Cerebellar cortex (tissue), 1 donor: ENCODE measurements at regions not wholly inside any gene's neighbourhood (a gene's known extent, or its start where the extent isn't known, plus 50 kb on each side); places are given as distances from the start of the nearest gene placed in this dataset.
"Not testable (repeated sequence)": the region's sequence is repeated elsewhere in the genome, so short reads cannot be mapped to it uniquely, and the experiment has no call there.

ENCODE experiments used
- DNase-seq: peaks from one replicate; pipeline ENCODE4 v3.0.0-alpha.2; 2015; ENCODE audit warnings: low spot score

DNA sequence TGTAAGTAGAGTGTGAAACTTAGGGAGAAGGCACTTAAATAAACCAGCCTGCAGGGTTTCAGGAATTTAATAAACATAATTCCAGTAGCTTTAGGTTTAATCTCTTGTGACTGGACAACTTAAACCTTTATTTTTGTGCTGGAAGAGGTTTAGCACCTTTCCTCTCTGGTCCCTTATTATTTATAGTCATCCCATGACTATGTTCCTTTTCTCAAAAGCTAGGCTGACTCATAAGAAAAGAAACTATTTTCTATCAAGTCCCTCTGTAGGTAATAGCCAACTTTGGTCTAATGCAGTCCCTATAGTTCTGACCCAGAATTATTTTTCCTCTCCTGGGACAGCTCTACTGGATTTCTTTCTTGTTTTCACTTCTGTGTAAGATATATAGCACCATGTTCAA lies 588.9 kb downstream of the NR2F1-AS1 start:
- DNase-seq = no peak

DNA sequence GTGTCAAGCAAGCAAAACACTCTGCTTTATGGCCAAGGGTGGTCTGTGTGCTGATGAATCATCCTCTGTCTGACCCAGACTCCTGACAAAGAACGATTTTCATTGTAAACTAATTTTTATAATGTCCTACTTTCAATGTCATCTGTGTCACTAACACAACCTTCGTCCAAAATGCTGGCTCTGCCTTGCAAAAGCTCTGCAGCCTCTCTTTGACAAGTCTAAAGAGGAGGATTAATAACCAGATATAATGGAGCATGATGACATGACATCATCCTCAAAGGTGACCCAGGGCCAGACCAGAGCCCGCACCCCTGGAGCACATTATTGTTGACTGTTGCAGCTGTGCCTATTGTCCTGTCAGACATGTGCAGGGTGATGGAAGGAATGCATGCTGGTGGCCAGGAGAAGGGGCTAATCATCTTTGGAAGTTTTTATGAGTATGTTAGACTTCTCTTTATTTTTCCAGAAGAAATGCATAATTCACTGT lies 589.4 kb downstream of the NR2F1-AS1 start:
- no peak for DNase-seq

DNA sequence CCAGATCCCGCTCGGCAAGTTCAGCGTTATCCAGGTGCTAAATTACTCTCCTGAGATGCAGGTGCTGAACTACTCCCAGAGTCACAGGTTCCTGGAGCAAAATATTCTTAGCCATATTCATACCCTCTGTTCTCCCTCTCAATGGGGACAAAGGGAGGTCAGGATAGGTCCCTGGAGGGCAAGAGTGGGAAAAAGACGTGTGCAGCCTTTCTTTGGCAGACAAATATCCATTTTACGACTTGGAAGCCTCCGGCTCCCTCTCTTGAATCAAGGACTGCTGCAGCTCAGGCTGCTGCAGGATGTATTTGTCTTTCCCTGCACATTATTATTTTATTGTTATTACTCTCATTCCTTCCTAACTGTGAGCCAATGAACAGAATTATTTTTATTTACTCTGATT lies 590.2 kb downstream of the NR2F1-AS1 start:
- no peak for DNase-seq

DNA sequence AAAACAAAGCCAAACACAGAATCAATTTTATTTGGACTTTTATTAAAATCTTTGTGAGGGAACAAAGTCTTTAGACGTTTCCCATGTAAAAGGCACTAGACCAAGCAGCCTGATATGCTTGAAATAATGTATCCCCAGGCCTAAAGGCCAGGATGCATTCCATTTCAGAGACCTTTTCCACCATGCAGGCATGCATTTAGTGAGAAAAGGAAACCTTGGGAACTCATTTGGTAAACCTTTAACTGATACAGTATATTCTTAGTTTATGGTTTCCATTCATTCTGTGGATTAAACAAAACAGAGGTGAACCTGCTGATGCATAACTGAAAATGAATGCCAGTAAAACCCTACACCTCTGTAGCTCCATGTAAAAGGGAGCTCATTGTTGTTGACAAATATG lies 600.0 kb downstream of the NR2F1-AS1 start:
- DNase-seq = no peak

DNA sequence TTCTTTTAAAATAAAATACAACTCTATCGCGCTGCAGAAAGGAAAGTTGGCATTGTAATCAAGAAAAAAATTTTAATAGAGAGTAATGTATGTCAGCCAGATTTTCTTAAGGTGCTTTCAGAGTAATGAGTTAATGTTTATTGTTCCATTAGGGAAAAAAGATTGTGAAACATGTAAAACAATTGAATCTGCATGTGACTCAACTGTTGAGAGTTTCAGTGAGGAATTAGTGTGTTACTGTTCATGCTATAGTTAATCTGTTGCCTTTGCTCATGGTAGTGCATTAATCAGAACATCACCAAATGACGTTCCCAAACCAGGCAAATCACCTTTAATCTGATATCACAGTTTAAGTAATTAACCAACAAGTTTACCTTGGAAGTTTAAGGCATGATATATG lies 600.5 kb downstream of the NR2F1-AS1 start:
- DNase-seq = no peak

DNA sequence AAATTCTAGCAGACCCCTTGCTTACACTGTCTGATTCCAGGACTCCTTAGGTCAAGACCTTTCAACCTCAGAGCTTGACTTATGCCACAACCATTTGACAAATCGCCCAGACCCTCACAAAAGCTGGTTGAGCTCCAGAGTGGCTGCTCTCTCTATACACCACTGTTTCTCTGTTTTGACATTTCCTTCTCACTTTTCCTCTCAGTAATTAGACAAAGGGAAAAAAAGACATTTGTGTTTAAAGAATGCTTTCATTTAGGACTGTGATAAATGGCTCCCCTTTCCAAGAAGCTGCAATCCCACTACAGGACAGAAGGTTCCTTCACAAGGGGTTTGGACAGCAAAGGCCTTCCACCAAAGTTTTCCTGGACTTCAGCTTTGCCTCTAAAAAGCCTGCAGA lies 601.3 kb downstream of the NR2F1-AS1 start:
- DNase-seq = no peak

DNA sequence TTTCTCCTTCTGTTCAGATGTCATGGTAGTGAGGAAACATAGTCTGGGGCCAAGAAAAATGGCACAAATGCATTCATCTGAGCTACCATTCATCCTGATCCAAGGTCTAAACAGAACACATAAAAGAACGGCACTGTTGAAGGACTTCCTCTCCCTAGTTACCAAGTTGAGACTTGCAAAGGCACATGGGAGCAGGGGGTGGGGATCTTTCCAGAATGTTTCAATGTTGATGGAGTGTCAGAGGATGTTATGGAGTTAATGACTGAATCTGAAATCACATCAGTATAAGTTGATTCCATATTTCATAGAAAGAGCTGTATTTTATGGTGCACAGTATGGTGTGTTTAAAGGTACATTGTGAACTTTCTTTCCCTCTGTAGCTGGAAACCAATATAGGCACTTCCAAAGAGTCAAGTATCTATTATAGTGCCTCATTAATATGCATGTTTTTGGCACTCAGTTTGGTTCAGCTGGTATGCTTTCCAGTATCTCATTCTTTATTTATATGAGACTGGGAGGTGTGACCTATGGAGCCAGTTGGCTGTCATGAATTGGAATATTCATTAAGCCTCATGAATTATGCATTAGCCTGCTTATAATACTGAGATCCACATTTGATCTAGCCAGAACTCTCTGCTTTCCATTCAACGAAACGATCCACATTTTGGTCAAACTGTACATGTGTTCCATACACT lies 603.0 kb downstream of the NR2F1-AS1 start:
- peak; percentile 28 for DNase-seq

DNA sequence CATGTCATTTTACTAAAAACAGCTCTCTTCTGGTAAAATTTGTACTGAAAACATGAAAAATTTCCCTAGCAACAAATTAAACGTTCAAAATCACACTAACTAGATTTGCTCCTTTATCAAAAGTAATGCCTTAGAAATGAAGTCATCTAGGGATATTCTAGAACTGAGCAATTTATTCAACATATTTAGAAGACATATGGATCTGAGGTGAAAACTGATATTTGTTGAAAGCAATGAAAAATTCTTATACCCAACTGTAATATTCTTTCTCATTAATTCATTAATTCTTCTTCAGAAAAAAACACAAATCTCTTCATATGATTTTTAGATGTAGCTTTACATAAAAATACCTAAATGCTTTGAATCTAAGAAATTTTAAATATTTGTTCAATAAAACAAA lies 604.9 kb downstream of the NR2F1-AS1 start:
- no peak for DNase-seq

DNA sequence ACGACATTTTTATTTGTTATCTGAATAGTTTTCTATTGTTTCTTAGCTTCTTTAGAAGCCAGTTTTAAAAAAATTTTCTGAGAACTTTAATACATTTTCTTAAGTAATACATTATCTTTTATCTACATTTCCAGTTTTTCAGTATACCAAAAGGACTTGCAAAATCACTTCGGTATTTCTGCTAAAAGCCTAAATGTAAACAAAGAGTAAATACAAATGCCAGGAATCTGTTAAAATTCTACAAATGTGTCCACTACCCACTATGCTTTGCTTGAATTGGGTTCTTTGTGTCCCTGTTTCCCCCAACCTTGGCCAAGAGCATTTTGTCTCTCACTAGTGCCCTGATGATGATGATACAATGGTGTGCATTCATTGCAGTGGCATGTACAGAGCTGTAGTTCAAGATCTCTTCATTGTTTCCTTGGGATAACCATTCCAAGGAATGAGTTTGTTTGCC lies 611.2 kb downstream of the NR2F1-AS1 start:
- no peak for DNase-seq

DNA sequence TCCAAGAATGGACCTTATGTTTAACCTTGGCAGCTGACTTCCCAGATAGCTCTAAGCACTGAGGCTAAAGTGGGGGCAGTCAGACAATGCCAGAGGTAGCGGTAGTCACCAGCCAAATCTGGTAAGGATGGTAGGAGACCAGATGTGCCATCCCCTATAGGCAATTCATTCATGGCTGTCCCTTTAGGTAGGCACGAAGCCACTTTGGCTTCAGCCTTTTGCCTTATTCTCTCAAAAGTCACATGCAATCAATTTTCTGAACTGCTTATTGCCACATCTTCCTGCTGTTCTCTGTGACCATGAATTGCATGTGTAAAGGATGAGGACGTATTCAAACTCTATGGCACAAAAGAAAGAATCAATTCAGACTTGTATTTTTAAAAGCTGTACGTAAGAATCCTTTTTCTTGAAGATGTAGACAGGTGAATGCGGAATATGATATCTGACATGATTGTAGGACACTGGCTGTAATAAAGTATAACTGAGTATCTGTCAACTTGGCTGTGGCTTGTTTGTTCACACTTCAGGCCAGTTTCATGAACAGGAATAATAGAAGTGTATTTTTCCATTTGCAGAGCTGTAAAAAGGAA lies 611.7 kb downstream of the NR2F1-AS1 start:
- no peak for DNase-seq

DNA sequence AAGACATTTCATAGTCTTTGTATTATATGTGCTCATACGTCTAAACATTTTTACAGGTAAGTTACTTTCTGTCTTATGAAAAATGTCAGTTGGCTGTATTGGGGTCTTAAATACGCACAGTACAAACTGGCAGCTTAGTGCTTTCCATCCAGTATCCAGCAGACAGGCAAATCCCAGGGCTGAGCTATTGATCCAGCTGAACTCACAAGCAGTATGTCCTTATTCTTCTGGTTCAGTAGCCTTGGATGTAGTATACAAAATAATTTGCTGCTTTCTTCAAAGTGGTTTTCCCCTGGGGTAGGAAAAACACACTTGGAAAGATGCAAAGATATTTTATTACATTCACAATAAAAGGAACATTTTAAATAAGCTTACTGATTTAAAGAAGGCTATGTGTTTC lies 617.2 kb downstream of the NR2F1-AS1 start:
- DNase-seq = no peak

DNA sequence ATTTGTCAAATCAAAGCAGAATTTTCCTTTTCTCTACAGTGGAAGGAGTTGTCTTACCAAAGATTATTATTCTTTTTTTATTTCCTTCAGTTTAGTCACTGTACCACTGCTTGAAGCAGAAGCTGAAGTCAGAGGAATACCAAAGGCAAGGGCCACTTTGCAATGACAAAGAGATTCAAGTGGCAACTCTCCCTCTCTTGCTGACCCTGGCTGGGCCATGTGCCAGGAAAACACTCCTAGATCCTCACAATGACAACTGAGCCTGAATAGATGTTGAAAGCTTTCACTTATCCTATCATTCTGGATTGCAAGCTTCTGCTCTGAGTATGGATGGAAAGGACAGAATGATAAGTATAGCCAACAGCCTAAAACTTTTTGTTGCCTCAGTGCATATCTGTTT lies 618.3 kb downstream of the NR2F1-AS1 start:
- no peak for DNase-seq

DNA sequence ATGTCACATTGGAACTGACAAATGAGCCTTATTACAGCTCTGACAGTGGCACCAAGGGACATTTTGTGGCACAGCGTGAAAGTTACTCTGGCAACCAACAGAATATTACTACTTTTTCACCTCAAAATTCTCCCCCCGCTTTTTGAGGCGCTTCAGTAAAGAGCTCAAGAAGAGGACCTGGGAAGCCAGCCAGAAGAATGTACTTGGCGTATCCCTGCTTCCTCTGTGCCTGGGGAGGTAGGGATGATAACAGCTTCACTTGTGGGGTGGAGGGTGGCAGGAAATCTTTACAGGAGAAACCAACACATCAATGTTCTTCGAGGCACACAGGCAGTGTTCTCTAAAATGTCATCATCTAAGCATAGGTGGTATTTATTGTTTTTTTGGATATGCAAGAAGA lies 624.1 kb downstream of the NR2F1-AS1 start:
- no peak for DNase-seq

DNA sequence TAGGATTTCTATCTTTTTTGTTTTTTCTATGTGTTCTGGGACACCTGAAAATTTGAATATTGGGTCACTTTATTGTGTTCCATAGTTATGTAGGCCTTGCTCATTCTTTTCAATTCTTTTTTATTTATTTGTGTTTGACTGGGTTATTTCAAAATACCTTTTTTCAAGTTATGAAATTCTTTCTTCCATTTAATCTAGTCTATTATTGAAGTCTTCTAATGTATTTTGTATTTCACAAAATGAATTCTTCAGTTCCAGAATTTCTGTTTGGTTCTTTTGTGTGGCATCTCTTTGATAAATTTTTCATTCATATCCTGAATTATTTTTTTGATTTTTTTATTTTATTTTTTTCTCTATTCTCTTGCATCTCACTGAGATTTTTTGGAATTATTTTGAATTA lies 628.8 kb downstream of the NR2F1-AS1 start:
- DNase-seq = no peak

DNA sequence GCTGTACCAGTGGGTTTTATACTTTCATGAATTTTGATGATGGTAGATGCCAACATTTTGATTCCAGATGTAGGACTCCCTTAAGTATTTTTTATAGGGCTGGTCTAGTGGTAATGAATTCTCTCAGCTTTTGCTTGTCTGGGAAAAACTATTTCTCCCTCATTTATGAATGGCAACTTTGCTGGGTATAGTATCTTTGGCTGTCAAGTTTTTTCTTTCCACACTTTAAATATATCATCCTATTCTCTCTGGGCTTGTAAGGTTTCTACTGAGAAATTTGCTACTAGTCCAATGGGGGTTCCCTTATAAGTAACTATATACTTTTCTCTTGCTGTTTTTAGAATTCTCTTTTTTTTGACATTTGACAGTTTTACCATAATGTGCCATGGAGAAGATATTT lies 629.3 kb downstream of the NR2F1-AS1 start:
- DNase-seq = no peak

DNA sequence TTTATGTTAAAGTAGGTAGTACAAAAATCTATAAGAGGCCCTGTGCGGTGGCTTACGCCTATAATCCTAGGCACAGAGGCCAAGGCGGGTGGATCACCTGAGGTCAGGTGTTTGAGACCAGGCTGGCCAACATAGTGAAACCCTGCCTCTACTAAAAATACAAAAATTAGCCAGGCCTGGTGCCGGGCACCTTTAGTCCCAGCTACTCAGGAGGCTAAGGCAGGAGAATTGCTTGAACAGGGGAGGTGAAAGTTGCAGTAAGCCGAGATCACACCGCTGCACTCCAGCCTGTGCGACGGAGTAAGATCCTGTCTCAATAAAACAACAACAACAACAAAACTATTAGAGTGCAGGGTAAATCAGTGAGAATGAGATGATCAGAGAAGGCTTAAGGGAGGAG lies 634.5 kb downstream of the NR2F1-AS1 start:
- DNase-seq = no peak

DNA sequence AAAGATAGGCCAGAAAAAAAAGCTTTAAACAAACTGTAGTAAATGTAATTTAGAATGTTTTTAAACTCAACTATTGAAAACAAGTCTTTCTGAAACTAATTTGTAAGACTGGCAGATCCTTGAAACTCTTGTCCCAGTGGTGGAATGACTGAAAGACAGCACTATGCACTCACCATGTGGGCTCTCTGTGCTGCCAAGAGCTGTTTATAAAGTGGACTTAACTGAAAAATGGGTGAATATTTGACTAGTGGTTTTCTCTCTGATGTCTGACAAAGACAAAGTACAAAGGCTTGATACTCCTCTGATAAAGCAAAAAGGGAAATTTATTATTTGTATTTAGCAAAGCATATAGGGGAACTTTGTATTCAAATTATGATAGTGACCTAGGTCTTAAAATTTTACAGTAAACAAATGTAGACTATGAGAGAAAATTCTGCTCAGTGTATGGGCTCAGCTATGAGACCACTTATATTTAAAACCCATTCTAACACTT lies 635.4 kb downstream of the NR2F1-AS1 start:
- DNase-seq = no peak

DNA sequence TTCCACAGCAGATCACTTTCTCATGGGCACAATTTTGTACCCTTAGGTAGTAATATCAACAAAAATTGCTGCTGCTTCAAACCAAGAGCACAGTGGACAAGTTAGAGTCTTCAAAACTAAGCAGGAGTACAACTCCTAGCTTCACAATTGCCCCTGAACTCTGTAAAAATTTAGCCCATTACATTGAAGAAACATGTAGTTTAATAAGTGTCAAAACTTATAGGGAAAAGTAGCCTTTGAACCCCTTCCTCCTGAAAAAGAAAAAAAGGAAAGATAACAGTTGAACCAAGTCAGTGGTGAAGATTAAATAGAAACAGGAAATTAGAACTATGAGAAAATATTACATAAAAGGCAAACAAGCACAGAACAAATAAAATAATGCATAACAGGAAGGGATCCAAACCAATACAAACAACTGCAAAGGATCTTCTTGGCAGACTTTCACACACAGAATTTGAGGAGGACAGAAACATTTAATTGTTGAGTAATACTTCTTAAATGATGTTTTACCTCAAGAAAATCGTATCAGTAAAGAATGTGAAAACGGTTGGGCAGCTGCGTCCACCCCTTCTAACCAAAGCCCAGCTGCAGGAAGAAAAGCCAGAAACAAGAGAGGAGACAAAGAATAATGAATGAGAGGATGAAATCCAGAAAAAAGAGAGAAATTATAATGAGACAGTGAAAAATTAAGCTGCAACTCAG lies 636.0 kb downstream of the NR2F1-AS1 start:
- no peak for DNase-seq

DNA sequence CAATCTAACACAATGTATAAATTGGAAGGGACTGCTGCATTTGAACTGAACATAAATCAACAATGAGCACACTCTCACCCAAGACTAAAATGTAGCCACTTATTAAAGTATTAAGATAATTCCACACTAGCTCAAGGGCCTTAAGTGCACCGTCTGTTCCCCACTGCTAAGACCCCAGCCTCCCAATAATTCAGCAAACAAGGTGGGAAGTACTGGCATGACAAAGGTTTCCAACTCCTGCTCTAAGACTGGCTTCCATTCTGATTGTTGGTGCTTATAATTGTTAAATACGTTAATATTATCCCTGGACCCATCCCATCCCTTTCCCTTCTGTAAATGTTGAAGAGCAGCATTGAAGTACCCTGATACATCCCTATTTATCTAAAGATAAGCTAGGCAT lies 636.7 kb downstream of the NR2F1-AS1 start:
- DNase-seq = no peak

DNA sequence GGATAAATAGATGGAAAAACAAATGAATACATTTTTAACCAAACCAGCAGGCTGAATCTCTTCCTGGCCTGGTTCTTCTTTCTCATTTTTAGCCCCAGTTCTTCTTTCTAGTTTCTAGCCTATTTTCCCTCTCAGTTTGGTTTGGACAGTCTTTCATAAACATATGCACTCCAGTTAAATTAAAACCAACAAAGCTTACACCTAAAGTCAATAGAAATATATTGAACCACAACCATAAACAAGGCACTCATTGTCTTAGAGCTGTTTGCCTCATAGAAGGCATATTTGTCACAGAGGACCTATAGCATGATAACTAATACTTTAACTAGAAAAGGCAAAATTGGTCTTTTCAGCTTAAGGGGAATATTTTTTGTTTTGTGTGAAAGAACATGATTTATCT lies 638.3 kb downstream of the NR2F1-AS1 start:
- DNase-seq = no peak

DNA sequence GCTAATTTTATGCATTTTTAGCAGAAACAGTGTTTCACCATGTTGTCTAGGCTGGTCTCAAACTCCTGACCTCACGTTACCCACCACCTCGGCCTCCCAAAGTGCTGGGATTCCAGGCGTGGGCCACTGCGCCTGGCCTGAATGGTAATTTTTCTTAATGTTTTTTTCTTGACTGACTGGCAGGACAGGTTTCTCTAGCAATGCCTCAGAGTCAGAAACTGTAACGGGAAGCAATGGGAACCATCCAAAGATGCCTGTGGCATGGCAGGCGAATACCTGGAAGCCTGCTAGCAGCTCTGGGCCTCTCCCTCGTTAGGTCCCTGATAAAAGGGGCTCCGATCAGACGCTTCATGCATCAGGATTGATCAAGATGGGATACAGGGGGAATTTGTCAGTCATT lies 639.2 kb downstream of the NR2F1-AS1 start:
- no peak for DNase-seq

DNA sequence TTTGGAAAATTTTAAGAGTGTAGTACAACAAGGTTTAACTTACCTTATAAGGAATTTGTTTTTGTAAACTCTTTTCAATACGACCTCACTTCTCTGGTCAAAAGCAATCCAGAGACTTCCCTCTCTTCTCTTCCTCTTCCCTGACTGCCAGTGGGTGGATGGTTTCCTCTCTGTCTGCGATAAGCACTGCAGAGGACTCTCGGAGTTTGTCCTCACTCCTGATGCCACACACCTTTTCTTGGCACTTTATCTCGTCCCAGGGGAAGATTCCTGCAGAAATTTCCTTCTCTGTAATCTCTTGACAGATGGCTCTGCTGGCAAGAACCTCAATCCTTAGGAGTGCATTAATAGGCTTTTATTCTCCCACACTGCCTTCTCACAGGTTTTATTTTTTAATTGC lies 641.6 kb downstream of the NR2F1-AS1 start:
- peak; percentile 89 for DNase-seq

DNA sequence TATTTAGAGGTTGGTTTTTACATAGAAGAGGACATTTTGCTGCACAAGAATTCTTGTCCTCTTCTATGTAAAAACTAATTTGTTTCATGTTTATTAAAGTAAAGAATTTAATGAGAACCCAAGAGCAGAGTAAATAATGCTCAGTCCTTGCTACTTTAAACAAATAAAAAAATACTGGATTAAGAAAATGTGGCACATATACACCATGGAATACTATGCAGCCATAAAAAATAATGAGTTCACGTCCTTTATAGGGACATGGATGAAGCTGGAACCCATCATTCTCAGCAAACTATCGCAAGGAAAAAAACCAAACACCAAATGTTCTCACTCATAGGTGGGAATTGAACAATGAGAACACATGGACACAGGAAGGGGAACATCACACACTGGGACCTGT lies 643.6 kb downstream of the NR2F1-AS1 start:
- DNase-seq = not testable (repeated sequence)
